GM21367 (cell line): ENCODE measurements at regions not wholly inside any gene's neighbourhood (a gene's known extent, or its start where the extent isn't known, plus 50 kb on each side); places are given as distances from the start of the nearest gene placed in this dataset.

ENCODE experiments used
- ATAC-seq: cut with Tn5 transposase; IDR thresholded peaks from one replicate; pipeline ENCODE4 v1.9.1; 2021; ENCODE audit not compliant: unreplicated experiment

DNA sequence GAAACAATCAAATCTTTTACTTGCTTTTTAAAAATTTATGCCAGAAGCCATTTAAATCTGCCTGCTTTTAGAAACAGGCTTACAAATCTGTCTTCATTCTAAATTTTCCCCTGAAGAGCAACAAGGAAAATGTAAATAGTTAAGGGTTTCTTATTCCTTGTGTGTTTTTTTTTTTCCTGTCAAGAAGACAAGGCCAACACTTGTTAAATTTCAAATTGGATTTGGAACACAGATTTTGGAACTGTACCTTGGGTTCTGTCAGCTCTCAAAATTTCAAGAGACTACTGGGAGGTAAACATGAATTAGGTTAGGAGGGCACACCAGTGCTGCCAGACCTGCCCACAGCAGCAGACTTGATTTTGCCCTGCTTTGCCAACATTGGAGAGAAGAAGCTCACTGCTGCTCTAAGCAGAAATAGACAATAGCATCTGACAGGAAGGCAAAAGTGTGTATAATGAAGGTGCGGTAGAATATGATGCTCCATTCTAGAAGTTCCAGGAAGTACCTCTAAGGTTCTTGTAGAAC, 121.7 kb downstream of the NHLRC3 start:
- no peak for ATAC-seq

DNA sequence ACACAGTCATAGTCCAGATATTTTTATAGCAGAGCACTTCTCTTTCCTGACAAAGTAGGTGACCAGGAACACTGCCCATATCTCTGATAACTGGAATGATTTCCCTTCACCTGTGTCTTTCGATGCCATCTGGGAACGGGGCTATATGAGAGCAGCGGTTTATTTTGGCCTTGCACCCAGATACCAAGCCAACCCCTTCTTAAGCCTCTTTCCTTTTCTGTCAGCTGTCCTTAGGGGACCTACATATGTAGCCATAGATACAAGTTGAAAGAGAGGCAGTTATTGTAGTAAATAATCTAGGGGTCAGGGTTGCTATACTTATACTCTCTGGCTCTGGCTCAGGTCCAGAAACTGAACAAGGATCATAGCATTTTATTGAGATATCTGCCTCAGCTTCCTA, 128.8 kb downstream of the NHLRC3 start:
- no peak for ATAC-seq

- no peak for ATAC-seq
Observed at GRCh38 chr13:39170711-39171110, 132.5 kb downstream of the NHLRC3 start.

- no peak for ATAC-seq
Observed at GRCh38 chr13:39185326-39185725, 147.1 kb downstream of the NHLRC3 start.

DNA sequence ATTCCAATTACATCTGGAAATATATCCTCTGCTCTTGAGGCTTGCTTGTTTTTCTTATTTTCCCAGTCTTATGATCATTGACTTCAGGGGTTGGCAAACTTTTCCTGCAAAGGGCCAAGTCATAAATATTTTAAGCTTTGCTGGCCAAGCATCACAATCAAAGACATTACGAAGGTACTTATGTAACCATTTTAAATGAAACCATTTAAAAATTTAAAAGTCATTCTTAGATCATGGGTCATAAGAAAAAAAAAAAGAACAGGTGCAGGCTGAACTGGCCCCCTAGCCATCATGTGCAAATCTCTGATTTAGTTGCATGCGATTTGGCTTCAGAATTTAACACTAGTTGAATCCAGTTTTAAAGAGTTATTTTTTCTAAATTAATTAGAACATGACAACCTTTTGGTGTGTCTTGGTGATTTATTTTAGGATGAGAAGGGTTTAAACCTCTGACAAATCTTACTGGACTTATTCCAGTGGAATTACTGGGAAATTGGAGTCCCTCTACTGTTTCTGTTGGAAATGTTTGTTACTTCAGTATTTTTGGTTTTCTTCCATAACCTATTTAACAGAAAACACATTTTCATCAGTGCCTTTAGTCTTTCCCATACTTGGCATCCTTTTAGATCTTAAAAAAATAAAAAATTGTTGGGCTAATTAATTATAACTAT, 148.1 kb downstream of the NHLRC3 start:
- ATAC-seq: no peak

DNA sequence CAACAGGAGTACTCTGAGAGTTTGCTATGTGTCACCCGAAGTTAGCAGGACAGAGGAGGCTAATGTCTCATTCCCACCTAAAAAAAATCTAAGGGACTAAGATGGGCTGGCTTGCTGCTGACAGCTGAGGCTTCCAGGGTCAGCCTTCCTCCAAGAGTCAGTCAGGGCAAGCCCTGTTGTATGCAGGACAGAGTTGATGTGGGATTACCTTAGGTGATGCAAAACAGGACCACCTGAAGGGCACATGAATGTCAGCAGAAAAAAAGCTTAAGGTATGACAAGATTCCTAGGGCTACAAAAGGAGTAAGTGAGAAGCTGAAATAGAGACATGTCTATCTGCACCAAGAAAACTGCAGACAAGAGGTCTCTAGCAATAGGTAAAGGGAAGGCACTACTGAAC, 151.5 kb downstream of the NHLRC3 start:
- ATAC-seq: no peak

GRCh38 chr13:39196965-39197646, 158.8 kb downstream of the NHLRC3 start:
- ATAC-seq: peak; percentile 64

DNA sequence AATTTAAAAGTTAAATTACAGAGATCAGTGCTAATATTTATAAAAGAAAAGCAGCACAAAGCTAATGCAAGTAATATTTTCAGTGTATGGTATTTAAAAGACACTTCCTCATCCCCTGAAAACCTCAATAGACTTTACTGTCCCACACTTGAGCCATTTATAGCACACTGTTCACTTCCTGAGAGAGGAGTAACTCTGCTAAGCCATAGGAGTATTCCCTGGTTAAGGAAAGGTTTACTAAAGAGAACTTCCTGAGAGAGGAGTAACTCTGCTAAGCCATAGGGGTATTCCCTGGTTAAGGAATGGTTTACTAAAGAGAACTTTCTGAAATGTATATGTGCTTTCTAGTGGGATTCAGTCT, 159.4 kb downstream of the NHLRC3 start:
- ATAC-seq: peak; percentile 18

GRCh38 chr13:39200249-39200910, 162.1 kb downstream of the NHLRC3 start:
- no peak for ATAC-seq

- ATAC-seq: no peak
Observed at GRCh38 chr13:39201180-39201579, 162.9 kb downstream of the NHLRC3 start.

DNA sequence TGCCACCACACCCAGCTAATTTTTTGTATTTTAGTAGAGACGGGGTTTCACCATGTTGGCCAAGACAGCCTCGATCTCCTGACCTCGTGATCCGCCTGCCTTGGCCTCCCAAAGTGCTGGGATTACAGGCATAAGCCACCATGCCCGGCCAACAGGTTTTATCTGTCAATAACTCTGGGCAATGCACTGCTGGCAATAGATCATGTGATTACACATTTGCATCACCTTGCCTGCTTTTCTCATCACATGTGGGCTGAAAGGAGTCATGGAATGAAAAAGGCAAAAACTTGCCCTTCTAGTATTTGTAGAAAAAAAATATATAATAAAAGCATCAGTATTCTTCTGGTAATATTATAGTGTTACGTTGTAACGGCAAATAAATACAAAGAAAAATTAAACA, 164.5 kb downstream of the NHLRC3 start:
- no peak for ATAC-seq

GRCh38 chr13:39208636-39209035, 170.4 kb downstream of the NHLRC3 start:
- no peak for ATAC-seq

- no peak for ATAC-seq
Observed at GRCh38 chr13:39209731-39210531, 171.7 kb downstream of the NHLRC3 start.

- ATAC-seq: no peak
Observed at GRCh38 chr13:39210961-39211534, 172.8 kb downstream of the NHLRC3 start.

GRCh38 chr13:39215971-39216370, 177.7 kb downstream of the NHLRC3 start:
- no peak for ATAC-seq

GRCh38 chr13:39217471-39217870, 179.2 kb downstream of the NHLRC3 start:
- no peak for ATAC-seq

DNA sequence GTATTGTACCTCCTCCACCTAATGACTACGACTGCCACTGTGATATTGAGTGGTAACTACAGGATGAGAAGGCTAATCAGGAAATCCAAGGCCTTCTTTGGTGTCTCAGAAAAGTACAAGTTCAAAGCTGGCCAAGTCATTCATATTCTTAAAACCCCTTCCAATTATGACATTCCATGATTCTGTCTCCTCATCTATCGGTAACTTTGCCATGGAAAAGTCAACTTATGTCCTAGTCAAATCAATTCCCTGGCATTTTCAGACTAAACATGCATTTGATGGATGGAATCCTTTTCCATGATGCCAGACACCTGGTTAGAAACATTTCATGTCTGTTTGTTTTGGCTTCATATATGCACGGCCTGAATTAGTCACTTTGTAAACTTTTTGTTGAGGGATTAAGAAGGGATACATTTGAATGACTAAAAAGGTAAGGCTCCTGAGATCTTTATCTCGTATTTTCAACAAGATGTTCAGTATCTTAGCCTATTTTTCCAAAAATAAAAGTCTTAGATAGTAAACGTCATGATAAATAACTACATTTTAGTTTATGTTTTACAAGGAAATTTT, 186.5 kb downstream of the NHLRC3 start:
- no peak for ATAC-seq

- ATAC-seq: no peak
Observed at GRCh38 chr13:39225860-39226259, 187.6 kb downstream of the NHLRC3 start.

- ATAC-seq: no peak
Observed at GRCh38 chr13:39226359-39226758, 188.1 kb downstream of the NHLRC3 start.

DNA sequence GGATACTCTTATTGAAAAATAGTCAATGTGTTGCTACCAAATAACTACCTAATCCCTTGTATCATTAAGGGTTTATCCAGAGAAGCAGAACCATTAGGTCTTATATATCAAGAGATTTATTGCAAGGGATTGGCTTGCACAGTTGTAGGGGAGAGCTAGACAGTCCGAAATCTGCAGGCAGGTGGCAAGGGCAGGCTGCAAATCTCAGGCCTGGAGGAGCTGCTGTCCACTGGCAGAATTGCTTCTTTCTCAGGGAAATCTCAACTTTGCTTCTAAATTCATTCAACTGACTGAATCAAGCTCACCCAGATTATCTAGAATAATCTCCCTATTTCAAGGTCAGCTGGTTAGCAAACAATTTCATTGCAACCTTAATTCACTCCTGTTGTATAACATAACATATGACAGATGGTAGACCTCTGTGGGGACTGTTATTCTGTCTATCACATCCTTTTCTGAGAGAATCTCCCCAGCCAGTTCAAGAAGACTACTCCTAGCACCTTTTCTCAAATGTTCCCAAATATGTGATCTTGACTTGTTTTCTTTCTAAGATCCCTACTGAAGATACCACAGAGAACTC, 194.2 kb downstream of the NHLRC3 start:
- no peak for ATAC-seq
